ENCODE measurements at regions not wholly inside any gene's neighbourhood (a gene's known extent, or its start where the extent isn't known, plus 50 kb on each side); places are given as distances from the start of the nearest gene placed in this dataset.

- no peak for DNase-seq (ENCODE audit: low read depth, low spot score)
These were observed 349.4 kb upstream of the GYPC start for GRCh38 chr2:126306539-126306938.

- DNase-seq (ENCODE audit: low read depth, low spot score), result no peak
These were observed 348.2 kb upstream of the GYPC start for GRCh38 chr2:126307740-126308139.

GRCh38 chr2:126309185-126309584 is 346.8 kb upstream of the GYPC start:
- DNase-seq (ENCODE audit: low read depth, low spot score), result no peak

GRCh38 chr2:126312579-126312978 is 343.4 kb upstream of the GYPC start:
- no peak for DNase-seq (ENCODE audit: low read depth, low spot score)

GRCh38 chr2:126315828-126316227 is 340.1 kb upstream of the GYPC start:
- DNase-seq (ENCODE audit: low read depth, low spot score), result no peak

GRCh38 chr2:126317790-126318431 is 338.0 kb upstream of the GYPC start:
- no peak for DNase-seq (ENCODE audit: low read depth, low spot score)

- DNase-seq (ENCODE audit: low read depth, low spot score), result no peak
These were observed 333.6 kb upstream of the GYPC start for GRCh38 chr2:126322342-126322741.

- no peak for DNase-seq (ENCODE audit: low read depth, low spot score)
These were observed 330.8 kb upstream of the GYPC start for GRCh38 chr2:126325202-126325601.

- no peak for DNase-seq (ENCODE audit: low read depth, low spot score)
These were observed 326.8 kb upstream of the GYPC start for GRCh38 chr2:126329173-126329572.

- DNase-seq (ENCODE audit: low read depth, low spot score), result no peak
These were observed 313.5 kb upstream of the GYPC start for GRCh38 chr2:126342457-126342856.

- no peak for DNase-seq (ENCODE audit: low read depth, low spot score)
These were observed 312.8 kb upstream of the GYPC start for GRCh38 chr2:126343136-126343535.

- no peak for DNase-seq (ENCODE audit: low read depth, low spot score)
These were observed 311.5 kb upstream of the GYPC start for GRCh38 chr2:126344493-126344892.

GRCh38 chr2:126345691-126346090 is 310.3 kb upstream of the GYPC start:
- no peak for DNase-seq (ENCODE audit: low read depth, low spot score)

- DNase-seq (ENCODE audit: low read depth, low spot score), result no peak
These were observed 299.3 kb upstream of the GYPC start for GRCh38 chr2:126356631-126357030.

- DNase-seq (ENCODE audit: low read depth, low spot score), result no peak
These were observed 297.8 kb upstream of the GYPC start for GRCh38 chr2:126358122-126358521.

GRCh38 chr2:126359494-126359893 is 296.5 kb upstream of the GYPC start:
- no peak for DNase-seq (ENCODE audit: low read depth, low spot score)

GRCh38 chr2:126367361-126367760 is 288.6 kb upstream of the GYPC start:
- no peak for DNase-seq (ENCODE audit: low read depth, low spot score)

- DNase-seq (ENCODE audit: low read depth, low spot score), result no peak
These were observed 287.2 kb upstream of the GYPC start for GRCh38 chr2:126368758-126369157.

- no peak for DNase-seq (ENCODE audit: low read depth, low spot score)
These were observed 285.8 kb upstream of the GYPC start for GRCh38 chr2:126370201-126370600.

GRCh38 chr2:126372406-126372805 is 283.6 kb upstream of the GYPC start:
- DNase-seq (ENCODE audit: low read depth, low spot score), result no peak

GRCh38 chr2:126378176-126378575 is 277.8 kb upstream of the GYPC start:
- no peak for DNase-seq (ENCODE audit: low read depth, low spot score)

- no peak for DNase-seq (ENCODE audit: low read depth, low spot score)
These were observed 274.9 kb upstream of the GYPC start for GRCh38 chr2:126381091-126381490.

- no peak for DNase-seq (ENCODE audit: low read depth, low spot score)
These were observed 273.0 kb upstream of the GYPC start for GRCh38 chr2:126382998-126383397.

GRCh38 chr2:126383800-126384199 is 272.2 kb upstream of the GYPC start:
- DNase-seq (ENCODE audit: low read depth, low spot score), result no peak

All from ELF-1 (cell line).